GM10266 (cell line): ENCODE measurements at regions not wholly inside any gene's neighbourhood (a gene's known extent, or its start where the extent isn't known, plus 50 kb on each side); places are given as distances from the start of the nearest gene placed in this dataset.

Experiments
- DNase-seq: peaks from one replicate; pipeline ENCODE4 v3.0.0; 2012; ENCODE audit errors: extremely low spot score
- TF ChIP-seq, protein P1 (sequence below): IDR thresholded peaks from 2 replicates; pipeline ENCODE4 v1.5.1; 2012; ENCODE audit warnings: mild to moderate bottlenecking, low read depth; ENCODE audit not compliant: control insufficient read depth, insufficient read depth; ENCODE audit errors: missing control alignments

- TF ChIP-seq, protein P1, sequence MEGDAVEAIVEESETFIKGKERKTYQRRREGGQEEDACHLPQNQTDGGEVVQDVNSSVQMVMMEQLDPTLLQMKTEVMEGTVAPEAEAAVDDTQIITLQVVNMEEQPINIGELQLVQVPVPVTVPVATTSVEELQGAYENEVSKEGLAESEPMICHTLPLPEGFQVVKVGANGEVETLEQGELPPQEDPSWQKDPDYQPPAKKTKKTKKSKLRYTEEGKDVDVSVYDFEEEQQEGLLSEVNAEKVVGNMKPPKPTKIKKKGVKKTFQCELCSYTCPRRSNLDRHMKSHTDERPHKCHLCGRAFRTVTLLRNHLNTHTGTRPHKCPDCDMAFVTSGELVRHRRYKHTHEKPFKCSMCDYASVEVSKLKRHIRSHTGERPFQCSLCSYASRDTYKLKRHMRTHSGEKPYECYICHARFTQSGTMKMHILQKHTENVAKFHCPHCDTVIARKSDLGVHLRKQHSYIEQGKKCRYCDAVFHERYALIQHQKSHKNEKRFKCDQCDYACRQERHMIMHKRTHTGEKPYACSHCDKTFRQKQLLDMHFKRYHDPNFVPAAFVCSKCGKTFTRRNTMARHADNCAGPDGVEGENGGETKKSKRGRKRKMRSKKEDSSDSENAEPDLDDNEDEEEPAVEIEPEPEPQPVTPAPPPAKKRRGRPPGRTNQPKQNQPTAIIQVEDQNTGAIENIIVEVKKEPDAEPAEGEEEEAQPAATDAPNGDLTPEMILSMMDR = no peak
- DNase-seq = no peak
Observed at GRCh38 chr10:3420527-3421469, 248.2 kb upstream of the PITRM1 start.

DNA sequence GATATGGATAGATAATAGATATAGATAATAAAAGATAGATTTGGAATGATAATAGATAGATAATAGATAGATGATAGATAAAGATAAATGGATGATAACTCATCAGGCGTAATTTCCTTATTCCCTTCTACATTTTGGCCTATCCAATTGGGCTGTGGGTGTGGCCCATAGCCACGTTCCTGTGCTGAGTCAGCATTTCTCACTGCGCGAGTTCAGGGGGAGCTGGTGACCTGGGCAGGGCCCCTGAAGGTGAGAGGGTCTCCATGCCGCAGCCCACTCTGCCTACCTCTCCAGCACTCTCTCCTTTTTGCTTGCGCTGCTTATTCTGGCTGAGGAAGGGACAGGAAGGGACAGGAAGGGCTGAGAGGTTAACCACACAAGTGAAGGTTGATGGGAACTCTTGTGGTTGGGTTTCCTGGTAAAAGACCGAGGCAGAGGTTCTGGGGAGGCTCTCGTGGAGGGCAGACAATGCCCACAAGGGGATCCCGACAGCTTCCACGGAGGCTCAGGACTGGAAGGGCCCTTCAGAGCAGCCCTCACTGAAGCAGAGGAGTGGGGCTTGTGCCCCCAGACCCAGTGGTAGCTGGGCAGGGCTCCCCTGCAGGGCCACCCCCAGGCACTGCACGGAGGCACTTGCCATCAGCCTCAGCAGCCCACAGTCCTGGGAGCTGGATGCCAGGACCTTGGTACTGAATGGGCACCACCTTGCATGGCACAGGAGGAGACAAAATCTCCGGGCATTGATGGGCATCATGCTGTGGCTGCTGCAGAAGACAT lies 247.3 kb upstream of the PITRM1 start:
- no peak for DNase-seq
- TF ChIP-seq, protein P1 = no peak

DNA sequence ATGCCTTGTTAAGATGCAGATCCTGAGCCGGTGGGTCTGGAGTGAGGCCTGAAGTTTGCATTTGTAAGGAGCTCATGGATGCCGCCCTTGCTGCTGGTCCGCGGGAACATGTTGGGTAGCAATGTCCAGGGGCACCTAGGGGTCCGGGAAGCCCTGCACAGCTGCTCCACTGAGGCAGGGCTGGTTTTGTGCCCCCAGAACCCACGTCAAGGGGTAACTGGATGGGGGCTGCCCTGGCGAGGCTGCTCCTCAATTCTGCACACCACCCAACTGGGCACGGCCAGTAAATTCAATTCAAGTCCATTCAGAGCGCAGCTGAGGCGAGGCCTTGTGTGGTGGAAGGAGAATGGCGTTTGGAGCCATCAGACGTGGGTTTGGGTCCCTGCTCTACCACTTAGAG lies 246.3 kb upstream of the PITRM1 start:
- TF ChIP-seq, protein P1 = no peak
- DNase-seq = no peak

DNA sequence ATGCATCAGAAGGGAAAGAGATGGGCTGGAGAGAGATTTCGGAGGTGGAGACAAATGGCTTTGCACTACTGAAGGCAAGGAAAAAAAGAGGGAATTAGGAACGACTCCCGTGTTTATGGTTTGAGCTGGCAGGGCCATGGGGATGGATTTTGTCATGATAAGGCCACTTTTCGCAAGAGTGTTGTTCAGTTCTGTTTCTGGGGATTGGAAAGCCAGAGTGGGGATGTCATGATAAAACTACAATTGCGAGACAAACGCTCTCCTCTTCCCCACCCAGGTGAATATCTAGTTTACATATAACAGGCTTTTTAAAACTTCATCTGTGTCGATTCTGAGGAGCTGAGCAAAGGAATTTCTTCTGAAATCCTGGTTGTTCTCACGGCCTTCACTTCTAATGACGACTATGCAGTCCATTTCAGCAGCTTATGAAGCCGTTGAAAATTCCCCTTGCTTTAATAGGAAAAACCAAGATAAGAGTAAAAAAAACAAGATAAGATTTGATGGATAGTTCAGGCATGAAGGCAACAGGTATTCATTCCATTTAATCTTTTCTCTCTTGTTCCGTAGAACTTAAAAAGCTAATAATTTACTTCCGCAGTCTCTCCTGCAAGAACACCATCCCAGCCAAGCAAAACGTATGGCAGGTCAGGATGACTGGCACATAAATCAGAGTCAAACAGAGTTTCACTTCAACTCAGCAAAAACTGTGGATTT lies 245.6 kb upstream of the PITRM1 start:
- TF ChIP-seq, protein P1 = no peak
- no peak for DNase-seq

DNA sequence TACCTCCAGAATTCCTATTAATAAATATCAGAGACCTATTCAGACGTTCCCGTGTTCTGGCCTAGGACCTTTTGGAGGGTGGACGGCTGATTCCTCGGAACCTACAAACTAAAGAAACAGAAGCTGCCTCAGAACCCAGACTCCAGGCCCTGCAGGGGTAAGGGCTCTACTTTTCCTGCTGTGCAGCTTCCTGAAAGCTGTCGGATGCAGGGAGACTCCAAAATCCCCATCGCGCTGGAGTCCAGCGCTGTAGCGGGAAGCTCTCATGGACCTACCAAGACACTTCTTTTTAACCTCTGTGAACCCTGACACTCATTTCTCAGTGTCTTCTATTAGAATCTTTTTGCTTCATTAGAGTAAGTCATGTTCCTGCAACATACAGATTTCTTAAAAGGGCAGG lies 244.5 kb upstream of the PITRM1 start:
- TF ChIP-seq, protein P1 = no peak
- no peak for DNase-seq

DNA sequence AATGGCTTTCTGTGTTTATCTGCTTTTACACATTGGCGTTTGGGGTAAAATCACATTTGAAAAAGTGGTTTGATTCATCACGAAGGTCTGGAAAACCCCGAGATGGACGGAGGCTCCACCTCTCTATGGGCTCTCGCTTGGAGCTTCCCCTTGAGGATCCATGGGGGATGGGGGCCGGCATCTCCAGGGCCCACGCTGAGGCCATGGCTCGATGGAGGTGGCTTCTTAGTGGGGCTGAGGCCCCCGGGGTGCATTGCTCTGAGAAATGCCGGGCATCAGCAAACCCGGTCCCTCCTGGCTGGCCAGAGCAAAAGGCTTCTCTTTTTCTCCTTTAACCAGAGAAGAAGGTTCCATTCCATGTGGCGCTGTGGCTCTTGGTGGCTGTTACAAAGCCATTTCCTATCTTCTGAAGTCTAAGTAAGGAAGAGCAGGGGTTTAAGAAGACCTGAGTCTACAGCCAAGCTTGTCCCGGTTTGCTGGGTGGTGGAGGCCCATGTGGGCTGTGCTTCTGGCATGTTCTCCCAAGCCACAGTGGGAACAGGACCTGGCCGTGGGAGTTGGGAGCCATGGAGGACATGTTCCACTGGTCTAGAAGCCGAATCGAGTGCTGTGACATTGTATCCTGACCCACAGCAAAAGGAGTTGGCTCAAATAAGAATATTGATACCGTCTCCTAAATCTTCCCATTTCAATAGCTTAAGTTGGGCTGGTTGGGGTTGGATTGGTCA lies 243.5 kb upstream of the PITRM1 start:
- no peak for DNase-seq
- TF ChIP-seq, protein P1 = no peak
